Body of pancreas (tissue), 4 donors: ENCODE measurements at regions not wholly inside any gene's neighbourhood (a gene's known extent, or its start where the extent isn't known, plus 50 kb on each side); places are given as distances from the start of the nearest gene placed in this dataset.

Experiments
- ATAC-seq: fragments of 150-250 bp; one replicate; pipeline ENCODE4 v1.9.1; 2016
- DNase-seq, 4 donors: peaks; one replicate each; pipeline ENCODE4 v3.0.0-alpha.2; 2019
- H3K27ac ChIP-seq, 4 donors: fragments of 200-600 bp; sonication (generic); 1 replicate in 3 of 4; 2 replicates in 1 of 4; pipeline versions ENCODE4 v1.5.1 to v1.6.1; 2016 to 2019; ENCODE audit warnings: mild to moderate bottlenecking in 1 of 4, mixed read lengths in 1 of 4, moderate library complexity in 1 of 4
- H3K27me3 ChIP-seq, 2 donors: fragments of 200-600 bp; sonication (generic); one replicate each; pipeline ENCODE4 v1.6.0; 2016; ENCODE audit warnings: mild to moderate bottlenecking in 1 of 2
- H3K36me3 ChIP-seq, 2 donors: fragments of 200-600 bp; sonication (generic); replicated peaks in 1 of 2; 2 replicates each; pipeline ENCODE4 v1.5.1; 2016; ENCODE audit warnings: low read depth in 2 of 2; ENCODE audit not compliant: insufficient read depth in 1 of 2
- H3K4me1 ChIP-seq: fragments of 200-600 bp; sonication (generic); one replicate; pipeline ENCODE4 v1.6.0; 2016
- H3K4me3 ChIP-seq, 2 donors: fragments of 200-600 bp; sonication (generic); 1 replicate in 1 of 2; 2 replicates in 1 of 2; pipeline ENCODE4 v1.5.1; 2016 to 2019
- H3K9me3 ChIP-seq, 3 donors: fragments of 200-600 bp; sonication (generic); 1 replicate in 2 of 3; 2 replicates in 1 of 3; pipeline ENCODE4 v1.5.1; 2016
- CTCF ChIP-seq, 7 experiments: fragments of 450-650 bp in 4 of 7; fragments of 200-600 bp in 3 of 7; sonication (generic) in 3 of 7; IDR thresholded peaks; one replicate each; pipeline ENCODE4 v1.5.1; 2016 to 2019; ENCODE audit warnings: antibody characterized with exemption in 7 of 7
- POLR2A ChIP-seq, 3 donors: fragments of 450-650 bp; IDR thresholded peaks; one replicate each; pipeline ENCODE4 v1.6.1; 2016; ENCODE audit warnings: antibody characterized with exemption in 3 of 3, mild to moderate bottlenecking in 2 of 3
- WGBS, 2 donors: methylation state at CpG; one replicate each; pipeline ENCODE4 v1.1.5; 2017; 5-methylcytosine and 5-hydroxymethylcytosine counted together
- intact Hi-C: fragments of 100-400 bp; cut with DNase I; formaldehyde crosslinking; loops from one replicate; pipeline ENCODE4 v1.15.1; 2023

- H3K4me3 ChIP-seq, result no peak overlapping the region
- DNase-seq, result no peak
- WGBS, 2 donors, result 81 to 84% methylated on average over 6 of the region's 6 CpGs
- H3K27ac ChIP-seq, result no peak overlapping the region
- no peaks in the 10 kb centered on the region for H3K36me3 ChIP-seq
- no peaks in the 10 kb centered on the region for H3K9me3 ChIP-seq
- ATAC-seq, result no peak
- TF ChIP-seq CTCF (IDR thresholded peaks at IDR 0.05) (no peak), POLR2A (IDR thresholded peaks at IDR 0.05) (no peak)
- intact Hi-C loops, result no loop called here
- H3K4me1 ChIP-seq, result no peaks in the 10 kb centered on the region
- H3K27me3 ChIP-seq, result no peaks in the 10 kb centered on the region
Observed at GRCh38 chr12:111218499-111218898, 150.4 kb downstream of the PHETA1 start.

GRCh38 chr12:111216387-111217159, 152.3 kb downstream of the PHETA1 start:
- no peak for TF ChIP-seq POLR2A (IDR thresholded peaks at IDR 0.05)
- no peak for TF ChIP-seq CTCF (IDR thresholded peaks at IDR 0.05)
- H3K27ac ChIP-seq, result no peak overlapping the region
- ATAC-seq, result no peak
- 83 to 85% methylated on average over 13 of the region's 13 CpGs for WGBS, 2 donors
- intact Hi-C loops, result no loop called here
- H3K9me3 ChIP-seq, result no peaks in the 10 kb centered on the region
- no peaks in the 10 kb centered on the region for H3K27me3 ChIP-seq
- H3K4me3 ChIP-seq, result no peak overlapping the region
- no peaks in the 10 kb centered on the region for H3K36me3 ChIP-seq
- DNase-seq, result no peak
- H3K4me1 ChIP-seq, result no peaks in the 10 kb centered on the region

- WGBS, 2 donors, result 84 to 86% methylated on average over 11 to 12 of the region's 12 CpGs
- intact Hi-C loops, result no loop called here
Observed at GRCh38 chr12:111215881-111216280, 153.0 kb downstream of the PHETA1 start.

GRCh38 chr12:111214401-111214800, 154.5 kb downstream of the PHETA1 start:
- H3K9me3 ChIP-seq, result no peaks in the 10 kb centered on the region
- intact Hi-C loops, result no loop called here
- H3K36me3 ChIP-seq, result no peaks in the 10 kb centered on the region
- DNase-seq (no peak), ATAC-seq (no peak)
- no peak overlapping the region for H3K4me3 ChIP-seq
- WGBS, 2 donors, result 78% methylated on average over 16 of the region's 16 CpGs
- H3K27me3 ChIP-seq, result no peaks in the 10 kb centered on the region
- no peaks in the 10 kb centered on the region for H3K4me1 ChIP-seq
- no peak for TF ChIP-seq POLR2A (IDR thresholded peaks at IDR 0.05)
- TF ChIP-seq CTCF (IDR thresholded peaks at IDR 0.05), result no peak
- H3K27ac ChIP-seq, result no peak overlapping the region

More at GRCh38 chr12:111215881-111216280, 153.0 kb downstream of the PHETA1 start:
- Histone ChIP-seq H3K36me3 (no peaks in the 10 kb centered on the region), H3K4me3 (no peak overlapping the region), H3K27me3 (no peaks in the 10 kb centered on the region), H3K9me3 (no peaks in the 10 kb centered on the region), H3K4me1 (no peaks in the 10 kb centered on the region), H3K27ac (no peak overlapping the region)
- TF ChIP-seq CTCF (IDR thresholded peaks at IDR 0.05) (no peak), POLR2A (IDR thresholded peaks at IDR 0.05) (no peak)
- no peak for ATAC-seq
- DNase-seq, result no peak

GRCh38 chr12:111213561-111213960, 155.3 kb downstream of the PHETA1 start:
- Histone ChIP-seq H3K9me3 (no peaks in the 10 kb centered on the region), H3K27ac (no peak overlapping the region), H3K4me1 (no peaks in the 10 kb centered on the region), H3K36me3 (no peaks in the 10 kb centered on the region), H3K27me3 (no peaks in the 10 kb centered on the region), H3K4me3 (no peak overlapping the region)
- ATAC-seq (no peak), DNase-seq (no peak)
- TF ChIP-seq CTCF (IDR thresholded peaks at IDR 0.05), result no peak
- WGBS, 2 donors, result 77 to 81% methylated on average over 5 of the region's 5 CpGs
- intact Hi-C loops, result no loop called here
